GM19463 (cell line): ENCODE measurements at regions not wholly inside any gene's neighbourhood (a gene's known extent, or its start where the extent isn't known, plus 50 kb on each side); places are given as distances from the start of the nearest gene placed in this dataset.

Experiments
- ATAC-seq: cut with Tn5 transposase; IDR thresholded peaks from one replicate; pipeline ENCODE4 v1.9.1; 2021; ENCODE audit warnings: mild to moderate bottlenecking, moderate library complexity; ENCODE audit not compliant: unreplicated experiment

GRCh38 chr2:220246386-220246785, 619.0 kb downstream of the SLC4A3 start:
- no peak for ATAC-seq

GRCh38 chr2:220247588-220248350, 620.3 kb downstream of the SLC4A3 start:
- ATAC-seq = no peak

- no peak for ATAC-seq
Observed at GRCh38 chr2:220259662-220260061, 632.2 kb downstream of the SLC4A3 start.

- no peak for ATAC-seq
Observed at GRCh38 chr2:220263300-220263699, 635.9 kb downstream of the SLC4A3 start.

GRCh38 chr2:220269367-220269766, 641.9 kb downstream of the SLC4A3 start:
- ATAC-seq = no peak

GRCh38 chr2:220270481-220271070, 643.1 kb downstream of the SLC4A3 start:
- no peak for ATAC-seq

GRCh38 chr2:220272656-220273055, 645.2 kb downstream of the SLC4A3 start:
- ATAC-seq = no peak

GRCh38 chr2:220273082-220273481, 645.7 kb downstream of the SLC4A3 start:
- ATAC-seq = no peak

GRCh38 chr2:220275454-220275853, 648.0 kb downstream of the SLC4A3 start:
- ATAC-seq = no peak

- no peak for ATAC-seq
Observed at GRCh38 chr2:220276741-220277444, 649.5 kb downstream of the SLC4A3 start.

- ATAC-seq = no peak
Observed at GRCh38 chr2:220277445-220277975, 650.1 kb downstream of the SLC4A3 start.

GRCh38 chr2:220278022-220278421, 650.6 kb downstream of the SLC4A3 start:
- ATAC-seq = no peak

GRCh38 chr2:220279372-220279771, 651.9 kb downstream of the SLC4A3 start:
- ATAC-seq = no peak

- no peak for ATAC-seq
Observed at GRCh38 chr2:220279840-220280239, 652.4 kb downstream of the SLC4A3 start.

- no peak for ATAC-seq
Observed at GRCh38 chr2:220280736-220281135, 653.3 kb downstream of the SLC4A3 start.

GRCh38 chr2:220281771-220282170, 654.3 kb downstream of the SLC4A3 start:
- ATAC-seq = no peak

GRCh38 chr2:220282236-220282635, 654.8 kb downstream of the SLC4A3 start:
- ATAC-seq = no peak

- ATAC-seq = no peak
Observed at GRCh38 chr2:220293966-220294365, 666.5 kb downstream of the SLC4A3 start.

GRCh38 chr2:220296174-220296573, 668.7 kb downstream of the SLC4A3 start:
- no peak for ATAC-seq

GRCh38 chr2:220297093-220297492, 669.7 kb downstream of the SLC4A3 start:
- no peak for ATAC-seq

- no peak for ATAC-seq
Observed at GRCh38 chr2:220300806-220301205, 673.4 kb downstream of the SLC4A3 start.

GRCh38 chr2:220302756-220303155, 675.3 kb downstream of the SLC4A3 start:
- no peak for ATAC-seq
